SK-N-SH treated with all-trans-retinoic acid at 6 μM for 48 hours (cell line): ENCODE measurements at regions not wholly inside any gene's neighbourhood (a gene's known extent, or its start where the extent isn't known, plus 50 kb on each side); places are given as distances from the start of the nearest gene placed in this dataset.

Experiments
- ATAC-seq: fragments of 200-7000 bp; cut with Tn5 transposase; 3 replicates; pipeline ENCODE4 v1.9.1; 2020; ENCODE audit warnings: mild to moderate bottlenecking, moderate library complexity
- ARNTL ChIP-seq: fragments of 450-650 bp; formaldehyde crosslinking; IDR thresholded peaks from 2 replicates; pipeline ENCODE4 v1.5.0; 2020; ENCODE audit warnings: low read depth, mild to moderate bottlenecking, moderate library complexity, borderline replicate concordance
- BACH2 ChIP-seq: fragments of 250-450 bp; sonication (Bioruptor Pico); IDR thresholded peaks from 2 replicates; pipeline ENCODE4 v1.9.0; 2021; ENCODE audit warnings: mild to moderate bottlenecking, borderline replicate concordance
- CREB5 ChIP-seq: fragments of 250-450 bp; sonication (Bioruptor Pico); IDR thresholded peaks from 2 replicates; pipeline ENCODE4 v1.5.1; 2020; ENCODE audit warnings: low read depth, mild to moderate bottlenecking, moderate library complexity
- CSDC2 ChIP-seq: fragments of 250-450 bp; sonication (Bioruptor Pico); IDR thresholded peaks from 2 replicates; pipeline ENCODE4 v1.5.0; 2020; ENCODE audit warnings: mild to moderate bottlenecking, moderate library complexity
- ESRRG ChIP-seq: fragments of 250-450 bp; sonication (Bioruptor Pico); IDR thresholded peaks from 2 replicates; pipeline ENCODE4 v1.6.1; 2021; ENCODE audit warnings: mild to moderate bottlenecking
- GLIS3 ChIP-seq: fragments of 250-450 bp; sonication (Bioruptor Pico); IDR thresholded peaks from 2 replicates; pipeline ENCODE4 v1.5.0; 2020; ENCODE audit warnings: mild to moderate bottlenecking, moderate library complexity
- ISL1 ChIP-seq: fragments of 250-450 bp; sonication (Bioruptor Pico); IDR thresholded peaks from 2 replicates; pipeline ENCODE4 v2.1.2; 2022; ENCODE audit warnings: mild to moderate bottlenecking, moderate library complexity
- OSR1 ChIP-seq: fragments of 250-450 bp; sonication (Bioruptor Pico); IDR thresholded peaks from 2 replicates; pipeline ENCODE4 v1.8.0; 2022; ENCODE audit warnings: moderate library complexity, mild to moderate bottlenecking, inconsistent platforms
- PPARA ChIP-seq: fragments of 250-450 bp; sonication (Bioruptor Pico); IDR thresholded peaks from 2 replicates; pipeline ENCODE4 v1.5.0; 2020; ENCODE audit warnings: mild to moderate bottlenecking, borderline replicate concordance
- RARB ChIP-seq: fragments of 250-450 bp; sonication (Bioruptor Pico); IDR thresholded peaks from 2 replicates; pipeline ENCODE4 v1.8.0; 2021; ENCODE audit warnings: mild to moderate bottlenecking, moderate library complexity
- SNAI2 ChIP-seq: fragments of 250-450 bp; sonication (Bioruptor Pico); IDR thresholded peaks from 2 replicates; pipeline ENCODE4 v1.5.0; 2020; ENCODE audit warnings: mild to moderate bottlenecking, moderate library complexity
- TCF4 ChIP-seq: fragments of 250-450 bp; sonication (Bioruptor Pico); IDR thresholded peaks from 2 replicates; pipeline ENCODE4 v1.8.0; 2021; ENCODE audit warnings: mild to moderate bottlenecking, moderate library complexity, borderline replicate concordance
- TOX ChIP-seq: fragments of 250-450 bp; sonication (Bioruptor Pico); IDR thresholded peaks from 2 replicates; pipeline ENCODE4 v1.8.0; 2021; ENCODE audit warnings: mild to moderate bottlenecking, moderate library complexity, borderline replicate concordance
- ZC3H10 ChIP-seq: fragments of 250-450 bp; sonication (Bioruptor Pico); IDR thresholded peaks from 2 replicates; pipeline ENCODE4 v1.5.1; 2021; ENCODE audit warnings: mild to moderate bottlenecking, moderate library complexity
- ZFP3 ChIP-seq: fragments of 250-450 bp; sonication (Bioruptor Pico); IDR thresholded peaks from 2 replicates; pipeline ENCODE4 v1.5.0; 2020; ENCODE audit warnings: mild to moderate bottlenecking, moderate library complexity
- ZFP30 ChIP-seq: fragments of 450-650 bp; formaldehyde crosslinking; IDR thresholded peaks from 2 replicates; pipeline ENCODE4 v1.5.0; 2022; ENCODE audit warnings: mild to moderate bottlenecking, moderate library complexity
- ZNF565 ChIP-seq: fragments of 450-650 bp; formaldehyde crosslinking; conservative IDR thresholded peaks from 2 replicates; pipeline ENCODE4 v1.5.0; 2020; ENCODE audit warnings: low read depth, mild to moderate bottlenecking, moderate library complexity
- ZNF70 ChIP-seq: fragments of 450-650 bp; formaldehyde crosslinking; IDR thresholded peaks from 2 replicates; pipeline ENCODE4 v1.5.0; 2020; ENCODE audit warnings: mild to moderate bottlenecking, moderate library complexity
- ZNF8 ChIP-seq: fragments of 450-650 bp; formaldehyde crosslinking; IDR thresholded peaks from 2 replicates; pipeline ENCODE4 v1.5.0; 2020; ENCODE audit warnings: mild to moderate bottlenecking, moderate library complexity
- TF ChIP-seq, protein P1 (sequence below): fragments of 250-450 bp; sonication (Bioruptor Pico); IDR thresholded peaks from 2 replicates; pipeline ENCODE4 v1.5.0; 2020; ENCODE audit warnings: mild to moderate bottlenecking, moderate library complexity
- TF ChIP-seq, protein P2 (sequence below): fragments of 250-450 bp; sonication (Bioruptor Pico); IDR thresholded peaks from 2 replicates; pipeline ENCODE4 v1.8.0; 2020; ENCODE audit warnings: mild to moderate bottlenecking, moderate library complexity, borderline replicate concordance

DNA sequence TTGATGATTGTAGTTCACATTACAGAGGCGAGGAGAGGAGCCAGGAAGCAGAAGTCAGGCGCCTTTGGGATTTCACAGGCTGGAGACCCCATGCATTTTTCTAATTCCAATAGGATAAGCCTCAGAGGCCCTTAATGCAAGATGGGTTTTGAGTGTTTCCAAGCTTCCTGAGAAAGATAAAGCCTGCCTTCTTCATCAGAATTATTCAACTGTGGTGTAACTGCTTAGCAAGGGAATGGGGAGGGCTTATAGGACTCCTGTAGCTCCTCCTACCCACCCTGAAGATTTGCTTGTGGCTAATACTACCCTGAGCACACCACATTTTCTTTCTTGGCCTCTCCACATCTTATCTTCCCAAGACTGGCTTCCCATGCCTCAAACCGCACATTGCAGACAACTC, 151.1 kb upstream of the ISX start:
- no peak for ATAC-seq
- TF ChIP-seq ZC3H10 (CRISPR knock-in tag) (no peak), OSR1 (no peak), TOX (CRISPR knock-in tag) (no peak), CSDC2 (no peak), TCF4 (CRISPR knock-in tag) (no peak), SNAI2 (CRISPR knock-in tag) (no peak), ESRRG (no peak), ZNF565 (CRISPR knock-in tag) (no peak), ZNF70 (CRISPR knock-in tag) (no peak), GLIS3 (CRISPR knock-in tag) (no peak), RARB (CRISPR knock-in tag) (no peak), CREB5 (no peak), ISL1 (CRISPR knock-in tag) (no peak)
- TF ChIP-seq, protein P1, sequence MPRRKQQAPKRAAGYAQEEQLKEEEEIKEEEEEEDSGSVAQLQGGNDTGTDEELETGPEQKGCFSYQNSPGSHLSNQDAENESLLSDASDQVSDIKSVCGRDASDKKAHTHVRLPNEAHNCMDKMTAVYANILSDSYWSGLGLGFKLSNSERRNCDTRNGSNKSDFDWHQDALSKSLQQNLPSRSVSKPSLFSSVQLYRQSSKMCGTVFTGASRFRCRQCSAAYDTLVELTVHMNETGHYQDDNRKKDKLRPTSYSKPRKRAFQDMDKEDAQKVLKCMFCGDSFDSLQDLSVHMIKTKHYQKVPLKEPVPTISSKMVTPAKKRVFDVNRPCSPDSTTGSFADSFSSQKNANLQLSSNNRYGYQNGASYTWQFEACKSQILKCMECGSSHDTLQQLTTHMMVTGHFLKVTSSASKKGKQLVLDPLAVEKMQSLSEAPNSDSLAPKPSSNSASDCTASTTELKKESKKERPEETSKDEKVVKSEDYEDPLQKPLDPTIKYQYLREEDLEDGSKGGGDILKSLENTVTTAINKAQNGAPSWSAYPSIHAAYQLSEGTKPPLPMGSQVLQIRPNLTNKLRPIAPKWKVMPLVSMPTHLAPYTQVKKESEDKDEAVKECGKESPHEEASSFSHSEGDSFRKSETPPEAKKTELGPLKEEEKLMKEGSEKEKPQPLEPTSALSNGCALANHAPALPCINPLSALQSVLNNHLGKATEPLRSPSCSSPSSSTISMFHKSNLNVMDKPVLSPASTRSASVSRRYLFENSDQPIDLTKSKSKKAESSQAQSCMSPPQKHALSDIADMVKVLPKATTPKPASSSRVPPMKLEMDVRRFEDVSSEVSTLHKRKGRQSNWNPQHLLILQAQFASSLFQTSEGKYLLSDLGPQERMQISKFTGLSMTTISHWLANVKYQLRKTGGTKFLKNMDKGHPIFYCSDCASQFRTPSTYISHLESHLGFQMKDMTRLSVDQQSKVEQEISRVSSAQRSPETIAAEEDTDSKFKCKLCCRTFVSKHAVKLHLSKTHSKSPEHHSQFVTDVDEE (CRISPR knock-in tag): no peak

GRCh38 chr22:34917239-34917638, 148.7 kb upstream of the ISX start:
- no peak for TF ChIP-seq ISL1 (CRISPR knock-in tag)
- TF ChIP-seq GLIS3 (CRISPR knock-in tag): no peak
- TF ChIP-seq, protein P1 (CRISPR knock-in tag): no peak
- no peak for TF ChIP-seq ZNF565 (CRISPR knock-in tag)
- TF ChIP-seq ZNF70 (CRISPR knock-in tag): no peak
- no peak for TF ChIP-seq RARB (CRISPR knock-in tag)
- no peak for TF ChIP-seq ZNF8 (CRISPR knock-in tag)
- no peak for TF ChIP-seq ZC3H10 (CRISPR knock-in tag)
- TF ChIP-seq ZFP3: no peak
- TF ChIP-seq BACH2 (CRISPR knock-in tag): no peak
- TF ChIP-seq TCF4 (CRISPR knock-in tag): no peak
- no peak for TF ChIP-seq PPARA
- TF ChIP-seq, protein P2, sequence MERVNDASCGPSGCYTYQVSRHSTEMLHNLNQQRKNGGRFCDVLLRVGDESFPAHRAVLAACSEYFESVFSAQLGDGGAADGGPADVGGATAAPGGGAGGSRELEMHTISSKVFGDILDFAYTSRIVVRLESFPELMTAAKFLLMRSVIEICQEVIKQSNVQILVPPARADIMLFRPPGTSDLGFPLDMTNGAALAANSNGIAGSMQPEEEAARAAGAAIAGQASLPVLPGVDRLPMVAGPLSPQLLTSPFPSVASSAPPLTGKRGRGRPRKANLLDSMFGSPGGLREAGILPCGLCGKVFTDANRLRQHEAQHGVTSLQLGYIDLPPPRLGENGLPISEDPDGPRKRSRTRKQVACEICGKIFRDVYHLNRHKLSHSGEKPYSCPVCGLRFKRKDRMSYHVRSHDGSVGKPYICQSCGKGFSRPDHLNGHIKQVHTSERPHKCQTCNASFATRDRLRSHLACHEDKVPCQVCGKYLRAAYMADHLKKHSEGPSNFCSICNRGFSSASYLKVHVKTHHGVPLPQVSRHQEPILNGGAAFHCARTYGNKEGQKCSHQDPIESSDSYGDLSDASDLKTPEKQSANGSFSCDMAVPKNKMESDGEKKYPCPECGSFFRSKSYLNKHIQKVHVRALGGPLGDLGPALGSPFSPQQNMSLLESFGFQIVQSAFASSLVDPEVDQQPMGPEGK: no peak
- no peak for TF ChIP-seq OSR1
- no peak for TF ChIP-seq ZFP30
- no peak for TF ChIP-seq ESRRG
- no peak for ATAC-seq

DNA sequence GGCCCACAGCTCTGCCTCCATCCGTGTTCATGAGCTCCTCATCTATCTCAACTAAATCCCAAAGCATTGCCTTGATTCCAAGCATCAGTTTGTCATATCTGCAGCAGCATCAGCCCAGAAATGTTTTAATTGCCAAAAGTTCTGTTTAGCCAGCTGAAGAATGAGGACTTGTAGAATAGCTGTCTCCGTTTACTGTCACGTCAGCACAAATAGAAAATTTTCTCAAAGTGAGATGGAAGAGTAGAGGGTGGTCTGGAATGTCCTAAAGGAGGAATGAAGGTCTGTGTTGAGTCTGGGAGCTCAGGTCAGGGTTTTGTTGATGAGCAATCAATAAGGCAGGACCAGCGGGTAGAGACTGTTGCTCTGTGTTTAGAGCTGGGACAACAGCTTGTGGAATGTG, 134.9 kb upstream of the ISX start:
- no peak for ATAC-seq
- TF ChIP-seq ARNTL (CRISPR knock-in tag): no peak
- TF ChIP-seq, protein P2: no peak
- no peak for TF ChIP-seq TOX (CRISPR knock-in tag)
- no peak for TF ChIP-seq CREB5
- TF ChIP-seq, protein P1 (CRISPR knock-in tag): no peak
- TF ChIP-seq ZC3H10 (CRISPR knock-in tag): no peak
- TF ChIP-seq CSDC2: no peak
- TF ChIP-seq ZFP3: no peak
- no peak for TF ChIP-seq PPARA
- TF ChIP-seq ESRRG: no peak
- no peak for TF ChIP-seq TCF4 (CRISPR knock-in tag)
